IMR-90 (cell line): ENCODE measurements at regions not wholly inside any gene's neighbourhood (a gene's known extent, or its start where the extent isn't known, plus 50 kb on each side); places are given as distances from the start of the nearest gene placed in this dataset.

Source experiments
- ATAC-seq: fragments of 200-7000 bp; cut with Tn5 transposase; 2 replicates; pipeline ENCODE4 v1.9.1; 2020; ENCODE audit warnings: low read depth, mild to moderate bottlenecking, moderate library complexity
- BruUV-seq: library from RNA; stranded (reverse); fragments of 400-500 nt; replicated peaks from 2 replicates; lab custom pipeline; 2021; lab: Mats Ljungman, UMichigan
- CTCF ChIA-PET: fragments of 300-600 bp; formaldehyde crosslinking; extraction: SDS; loops from one replicate; lab custom pipeline; 2021; ENCODE audit warnings: antibody characterized with exemption; lab: Yijun Ruan, JAX
- POLR2A ChIA-PET: fragments of 300-600 bp; sonication (Branson Sonifier 250); formaldehyde crosslinking; loops from one replicate; lab custom pipeline; 2022; ENCODE audit warnings: antibody characterized with exemption; ENCODE audit not compliant: unreplicated experiment; lab: Charles Lee
- DNase-seq: peaks from one replicate; pipeline ENCODE4 v3.0.0; 2013
- H2AFZ ChIP-seq: replicated peaks from 2 replicates; pipeline ENCODE3; 2013; ENCODE audit warnings: low read length, mild to moderate bottlenecking; ENCODE audit not compliant: poor library complexity
- H2AK5ac ChIP-seq: 2 replicates; pipeline ENCODE4 v1.6.1; 2013; ENCODE audit warnings: low read depth, low read length, inconsistent platforms
- H2AK9ac ChIP-seq: replicated peaks from 2 replicates; pipeline ENCODE3; 2013; ENCODE audit warnings: mild to moderate bottlenecking, low read depth, low read length, moderate library complexity; ENCODE audit not compliant: poor library complexity
- H2BK120ac ChIP-seq: 2 replicates; pipeline ENCODE4 v1.6.1; 2013; ENCODE audit warnings: low read depth, low read length, inconsistent platforms
- H2BK15ac ChIP-seq: 3 replicates; pipeline ENCODE4 v1.6.1; 2013; ENCODE audit warnings: low read depth, low read length, inconsistent platforms
- H2BK20ac ChIP-seq: 2 replicates; pipeline ENCODE4 v1.6.1; 2013; ENCODE audit warnings: low read depth, mild to moderate bottlenecking, inconsistent platforms, low read length, moderate library complexity
- H2BK5ac ChIP-seq: 2 replicates; pipeline ENCODE4 v1.6.1; 2013; ENCODE audit warnings: mild to moderate bottlenecking, low read depth, low read length, inconsistent platforms; ENCODE audit not compliant: poor library complexity, severe bottlenecking
- H3K14ac ChIP-seq: replicated peaks from 2 replicates; pipeline ENCODE4 v1.6.1; 2013; ENCODE audit warnings: low read depth, low read length, inconsistent platforms
- H3K18ac ChIP-seq: 2 replicates; pipeline ENCODE4 v1.6.1; 2013; ENCODE audit warnings: low read depth, low read length, control low read depth
- H3K23ac ChIP-seq: 2 replicates; pipeline ENCODE4 v1.6.1; 2013; ENCODE audit warnings: low read depth, low read length, inconsistent platforms
- H3K27ac ChIP-seq: 2 replicates; pipeline ENCODE4 v1.5.1; 2013; ENCODE audit warnings: mild to moderate bottlenecking, control low read depth, low read length; ENCODE audit not compliant: insufficient read depth
- H3K27me3 ChIP-seq: 2 replicates; pipeline ENCODE4 v1.6.1; 2013; ENCODE audit warnings: low read length; ENCODE audit not compliant: control insufficient read depth, insufficient read depth
- H3K36me3 ChIP-seq: 2 replicates; pipeline ENCODE4 v1.6.1; 2013; ENCODE audit warnings: low read length, mixed read lengths; ENCODE audit not compliant: control insufficient read depth, insufficient read depth
- H3K4ac ChIP-seq: 2 replicates; pipeline ENCODE4 v1.6.1; 2013; ENCODE audit warnings: low read depth, low read length, inconsistent platforms
- H3K4me1 ChIP-seq: 2 replicates; pipeline ENCODE4 v1.6.1; 2013; ENCODE audit warnings: low read length, mixed read lengths; ENCODE audit not compliant: control insufficient read depth, insufficient read depth
- H3K4me2 ChIP-seq: 2 replicates; pipeline ENCODE4 v1.6.1; 2013; ENCODE audit warnings: low read depth, mild to moderate bottlenecking, control low read depth, low read length, moderate library complexity
- H3K4me3 ChIP-seq: 2 replicates; pipeline ENCODE4 v1.5.1; 2013; ENCODE audit warnings: low read depth, mild to moderate bottlenecking, control low read depth, low read length, moderate library complexity; ENCODE audit not compliant: insufficient read depth
- H3K56ac ChIP-seq: 2 replicates; pipeline ENCODE4 v1.6.1; 2013; ENCODE audit warnings: low read length, inconsistent platforms; ENCODE audit not compliant: insufficient read depth; ENCODE audit errors: extremely low read depth
- H3K79me1 ChIP-seq, 2 experiments: 2 replicates each; pipeline ENCODE4 v1.6.1; 2013; ENCODE audit warnings: low read length in 2 of 2, inconsistent platforms in 1 of 2, low read depth in 1 of 2
- H3K9ac ChIP-seq: 2 replicates; pipeline ENCODE4 v1.6.1; 2013; ENCODE audit warnings: low read depth, low read length, control low read depth
- H3K9me1 ChIP-seq: 2 replicates; pipeline ENCODE4 v1.6.1; 2013; ENCODE audit warnings: low read length, inconsistent platforms; ENCODE audit not compliant: insufficient read depth
- H3K9me3 ChIP-seq: 2 replicates; pipeline ENCODE4 v1.6.1; 2013; ENCODE audit warnings: low read length; ENCODE audit not compliant: control insufficient read depth, insufficient read depth
- H4K20me1 ChIP-seq: 2 replicates; pipeline ENCODE4 v1.6.1; 2013; ENCODE audit warnings: low read length, inconsistent platforms; ENCODE audit not compliant: insufficient read depth
- H4K5ac ChIP-seq: 2 replicates; pipeline ENCODE4 v1.6.1; 2013; ENCODE audit warnings: mild to moderate bottlenecking, low read depth, low read length, control low read depth
- H4K8ac ChIP-seq, 2 experiments: 2 replicates each; pipeline ENCODE4 v1.6.1; 2013; ENCODE audit warnings: low read depth in 2 of 2, low read length in 2 of 2, control low read depth in 1 of 2, inconsistent platforms in 1 of 2
- H4K91ac ChIP-seq: 2 replicates; pipeline ENCODE4 v1.6.1; 2013; ENCODE audit warnings: low read depth, low read length, inconsistent platforms; ENCODE audit not compliant: insufficient read depth
- BHLHE40 ChIP-seq: fragments of 150-350 bp; IDR thresholded peaks from 2 replicates; pipeline ENCODE4 v1.6.1; 2016; ENCODE audit warnings: mild to moderate bottlenecking, low read depth, low read length
- CEBPB ChIP-seq: IDR thresholded peaks from 2 replicates; pipeline ENCODE4 v1.6.1; 2012; ENCODE audit warnings: low read depth, low read length, improper control_type of control experiment
- POLR2A ChIP-seq: IDR thresholded peaks from 2 replicates; pipeline ENCODE4 v1.6.1; 2012; ENCODE audit warnings: mild to moderate bottlenecking, low read depth, low read length
- RCOR1 ChIP-seq: IDR thresholded peaks from 2 replicates; pipeline ENCODE4 v1.6.1; 2012; ENCODE audit warnings: mild to moderate bottlenecking, low read length, improper control_type of control experiment; ENCODE audit not compliant: insufficient replicate concordance
- WGBS, 2 experiments: methylation state at CpG; one replicate each; pipeline versions ENCODE4 v1.1.5 to v1.1.7; 2013; ENCODE audit warnings: missing lambda C conversion rate in 2 of 2; ENCODE audit not compliant: insufficient read length in 1 of 2; ENCODE audit errors: extremely low coverage in 2 of 2; 5-methylcytosine and 5-hydroxymethylcytosine counted together
- dilution Hi-C: fragments of 300-500 bp; cut with HindIII; formaldehyde crosslinking; loops from one replicate; pipeline ENCODE4 v1.14.3; 2018; ENCODE audit warnings: low sequenced_read_pairs; ENCODE audit not compliant: unreplicated experiment
- in situ Hi-C: fragments of 300-500 bp; cut with MboI; formaldehyde crosslinking; loops from 3 replicates; pipeline ENCODE4 v1.14.3; 2019; ENCODE audit warnings: low sequenced_read_pairs, inconsistent platforms, mixed read lengths
- intact Hi-C: fragments of 100-400 bp; cut with micrococcal nuclease; formaldehyde crosslinking; loops from 2 replicates; pipeline ENCODE4 v1.10.0; 2022
- TF ChIP-seq, protein P1 (sequence below): fragments of 150-350 bp; IDR thresholded peaks from 2 replicates; pipeline ENCODE4 v1.6.1; 2017; ENCODE audit warnings: mild to moderate bottlenecking, antibody characterized with exemption, low read length, low read depth

DNA sequence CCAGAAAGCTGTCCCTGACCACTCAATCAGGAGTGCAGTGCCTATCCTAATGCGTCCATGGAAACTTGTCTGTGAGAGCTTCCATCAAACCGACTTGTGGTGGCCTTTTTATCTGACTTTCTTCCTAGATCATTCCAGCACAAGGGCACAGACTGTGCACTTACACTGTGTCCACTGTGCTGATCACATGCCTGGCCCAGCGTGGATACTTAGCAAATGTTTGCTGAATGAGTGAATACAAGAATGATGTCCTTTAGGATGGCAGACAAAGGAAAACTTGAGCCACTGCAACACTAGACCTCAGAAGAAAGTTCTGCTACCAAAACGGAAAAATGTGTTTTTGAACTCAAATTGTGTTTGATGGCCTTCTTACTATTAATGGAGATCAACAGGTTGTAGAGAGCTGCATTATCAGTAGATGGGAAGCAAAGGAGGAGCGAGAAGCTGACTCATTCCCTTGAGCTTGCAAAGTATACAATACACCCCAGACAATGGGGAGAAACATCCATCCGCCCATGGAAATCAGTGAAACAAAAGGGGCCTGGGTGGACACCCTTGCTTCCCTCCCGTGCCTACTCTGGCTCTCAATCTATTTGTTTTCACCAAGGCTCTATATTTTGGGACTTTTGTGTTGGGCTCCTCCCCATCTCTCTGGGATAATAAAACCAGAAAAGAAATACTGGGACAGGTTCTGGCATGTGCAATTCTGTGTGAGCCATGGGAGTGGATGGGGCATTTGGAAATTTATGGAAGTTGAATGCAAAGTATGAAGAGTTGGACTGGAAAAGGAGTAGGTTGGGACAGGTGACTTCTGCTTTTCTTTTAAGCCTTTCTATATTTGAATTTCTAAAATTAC, 76.2 kb upstream of the ZFAND5 start:
- intact Hi-C loops (loop anchor here (5.0 kb wide), 1 partner anchor 36 kb away; no protein-coding TSS in a partner anchor), in situ Hi-C loops (loop anchor here (5.0 kb wide), 1 partner anchor 49 kb away; no protein-coding TSS in a partner anchor), dilution Hi-C loops (no loop called here)
- no peak overlapping the region for H3K4me3 ChIP-seq
- H3K18ac ChIP-seq, result peak overlapping the region; percentile 96; the same call in 1 of the 2 replicates
- peak overlapping the region; percentile 95 for H3K14ac ChIP-seq
- H3K9me1 ChIP-seq, result peaks cover 20% of the 10 kb centered on the region
- H2BK120ac ChIP-seq, result peak overlapping the region; percentile 98
- no peaks in the 10 kb centered on the region for H4K20me1 ChIP-seq
- peak overlapping the region; percentile 77 for H2AK9ac ChIP-seq
- DNase-seq (peak; percentile 35), ATAC-seq (no peak)
- no peaks in the 10 kb centered on the region for H3K9me3 ChIP-seq
- H3K4me1 ChIP-seq, result peaks cover 18% of the 10 kb centered on the region
- no peak overlapping the region for H3K9ac ChIP-seq
- H3K36me3 ChIP-seq, result no peaks in the 10 kb centered on the region
- 100% methylated on average over 1 of the region's 7 CpGs; no CpG with 5 or more reads in 1 of the 2 experiments for WGBS, 2 experiments
- BruUV-seq, result no TSS peak
- peak overlapping the region; percentile 93; the same call in 1 of the 2 replicates for H3K56ac ChIP-seq
- no peak overlapping the region for H3K4me2 ChIP-seq
- peak overlapping the region; percentile 96 for H2BK15ac ChIP-seq
- TF ChIP-seq, protein P1, sequence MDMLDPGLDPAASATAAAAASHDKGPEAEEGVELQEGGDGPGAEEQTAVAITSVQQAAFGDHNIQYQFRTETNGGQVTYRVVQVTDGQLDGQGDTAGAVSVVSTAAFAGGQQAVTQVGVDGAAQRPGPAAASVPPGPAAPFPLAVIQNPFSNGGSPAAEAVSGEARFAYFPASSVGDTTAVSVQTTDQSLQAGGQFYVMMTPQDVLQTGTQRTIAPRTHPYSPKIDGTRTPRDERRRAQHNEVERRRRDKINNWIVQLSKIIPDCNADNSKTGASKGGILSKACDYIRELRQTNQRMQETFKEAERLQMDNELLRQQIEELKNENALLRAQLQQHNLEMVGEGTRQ, result no peak
- no peak for TF ChIP-seq RCOR1
- no peak for TF ChIP-seq POLR2A
- no peak for TF ChIP-seq CEBPB
- no peak for TF ChIP-seq BHLHE40
- peaks cover 3 to 13% of the 10 kb centered on the region in 2 experiments; a peak in 2 of 4 replicates for H3K79me1 ChIP-seq
- H3K23ac ChIP-seq, result peak overlapping the region; percentile 90
- peak overlapping the region; percentile 48 for H2AFZ ChIP-seq
- H4K91ac ChIP-seq, result peak overlapping the region; percentile 97
- peak overlapping the region; percentile 99 for H2BK20ac ChIP-seq
- ChIA-PET POLR2A (interaction anchor here (1.3 kb wide), 1 partner anchor 76 kb away, joined by 4 read pairs; the partner anchor contains the start of gene ZFAND5), CTCF (interaction anchor here (0.5 kb wide), 1 partner anchor 40 kb away, joined by 4 read pairs; no protein-coding TSS in a partner anchor)
- peak overlapping the region; percentile 91 for H2AK5ac ChIP-seq
- peak overlapping the region; percentile 66 to 92 for H4K8ac ChIP-seq
- peak overlapping the region; percentile 92 for H2BK5ac ChIP-seq
- H3K4ac ChIP-seq, result peak overlapping the region; percentile 97
- no peaks in the 10 kb centered on the region for H3K27me3 ChIP-seq
- peak overlapping the region; percentile 41; the same call in 1 of the 2 replicates for H4K5ac ChIP-seq
- H3K27ac ChIP-seq, result peak overlapping the region; percentile 87; the same call in 1 of the 2 replicates
